HPDE6-E6E7 (cell line): ENCODE measurements at regions not wholly inside any gene's neighbourhood (a gene's known extent, or its start where the extent isn't known, plus 50 kb on each side); places are given as distances from the start of the nearest gene placed in this dataset.
A peak's percentile ranks its signal among the peaks of the same experiment; 100 is the strongest.

Source experiments
- DNase-seq: peaks from one replicate; pipeline ENCODE4 v3.0.0; 2011; ENCODE audit warnings: missing footprints; ENCODE audit errors: extremely low spot score

- no peak for DNase-seq
Measured at GRCh38 chr3:117610156-117610555, 900.6 kb downstream of the TUSC7 start.

GRCh38 chr3:117611211-117611610 lies 901.6 kb downstream of the TUSC7 start:
- no peak for DNase-seq

- no peak for DNase-seq
Measured at GRCh38 chr3:117616227-117616626, 906.6 kb downstream of the TUSC7 start.

GRCh38 chr3:117617906-117618305 lies 908.3 kb downstream of the TUSC7 start:
- DNase-seq, result no peak

GRCh38 chr3:117618462-117618861 lies 908.9 kb downstream of the TUSC7 start:
- DNase-seq, result no peak

GRCh38 chr3:117619805-117620204 lies 910.2 kb downstream of the TUSC7 start:
- DNase-seq, result no peak

GRCh38 chr3:117622171-117622841 lies 912.7 kb downstream of the TUSC7 start:
- peak; percentile 47 for DNase-seq

- no peak for DNase-seq
Measured at GRCh38 chr3:117624424-117624823, 914.8 kb downstream of the TUSC7 start.

GRCh38 chr3:117625174-117625573 lies 915.6 kb downstream of the TUSC7 start:
- no peak for DNase-seq

- DNase-seq, result no peak
Measured at GRCh38 chr3:117626577-117626976, 917.0 kb downstream of the TUSC7 start.

- peak; percentile 13 for DNase-seq
Measured at GRCh38 chr3:117628823-117629291, 919.3 kb downstream of the TUSC7 start.

GRCh38 chr3:117629505-117629904 lies 919.9 kb downstream of the TUSC7 start:
- DNase-seq, result no peak

GRCh38 chr3:117630469-117630868 lies 920.9 kb downstream of the TUSC7 start:
- DNase-seq, result no peak

- no peak for DNase-seq
Measured at GRCh38 chr3:117630885-117631284, 921.3 kb downstream of the TUSC7 start.

- DNase-seq, result no peak
Measured at GRCh38 chr3:117631781-117632180, 922.2 kb downstream of the TUSC7 start.

GRCh38 chr3:117632191-117632590 lies 922.6 kb downstream of the TUSC7 start:
- DNase-seq, result no peak

GRCh38 chr3:117633207-117633606 lies 923.6 kb downstream of the TUSC7 start:
- no peak for DNase-seq

GRCh38 chr3:117637666-117638065 lies 928.1 kb downstream of the TUSC7 start:
- no peak for DNase-seq

- DNase-seq, result no peak
Measured at GRCh38 chr3:117644203-117644602, 934.6 kb downstream of the TUSC7 start.

- no peak for DNase-seq
Measured at GRCh38 chr3:117645561-117646242, 936.1 kb downstream of the TUSC7 start.

GRCh38 chr3:117647435-117647834 lies 937.9 kb downstream of the TUSC7 start:
- DNase-seq, result no peak

GRCh38 chr3:117651246-117651645 lies 941.7 kb downstream of the TUSC7 start:
- no peak for DNase-seq

- DNase-seq, result no peak
Measured at GRCh38 chr3:117656391-117656790, 946.8 kb downstream of the TUSC7 start.
